ENCODE measurements at regions not wholly inside any gene's neighbourhood (a gene's known extent, or its start where the extent isn't known, plus 50 kb on each side); places are given as distances from the start of the nearest gene placed in this dataset.

DNA sequence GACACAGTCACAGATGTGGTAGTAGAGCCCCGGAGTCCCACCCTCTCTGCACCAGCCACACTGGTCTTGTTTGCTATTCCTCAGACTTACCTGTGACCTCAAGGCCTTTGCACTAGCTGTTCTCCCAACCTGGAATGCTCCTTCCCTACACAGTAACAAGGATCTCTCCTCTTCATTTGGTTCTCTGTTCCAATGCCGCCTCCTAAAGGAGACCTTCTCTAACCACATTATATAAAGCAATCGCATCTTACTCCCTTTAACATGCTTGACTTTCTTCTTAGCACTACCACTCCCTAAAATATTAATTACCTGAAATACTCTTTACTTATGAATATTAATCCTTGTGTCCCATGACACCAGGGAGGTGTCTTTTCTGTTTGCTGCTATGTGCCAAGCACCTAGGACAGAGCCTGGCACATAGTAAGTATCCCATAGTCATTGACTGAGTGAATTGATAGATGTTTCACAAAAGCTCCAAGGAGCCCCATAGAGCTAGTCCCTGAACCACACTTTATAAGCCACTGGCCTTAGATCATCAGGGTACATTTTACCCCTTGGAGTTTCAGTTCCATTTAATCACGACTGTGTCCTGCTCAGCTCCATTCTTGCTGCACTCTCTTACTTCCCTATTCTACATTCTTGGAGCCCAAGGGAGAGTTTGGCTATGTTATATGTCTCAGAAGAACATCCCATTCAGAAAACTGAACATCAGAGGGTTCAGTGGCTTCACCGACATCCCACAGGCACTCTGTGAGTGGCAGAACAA is 312.7 kb downstream of the RAB28 start:
- H3K27ac ChIP-seq, result no peak overlapping the region
- WGBS, 5 donors, result 83 to 90% (median 89%) methylated on average over 5 of the region's 5 CpGs
- intact Hi-C loops (cut with DNase I; ENCODE audit: low total_unique reads), result no loop called here
- no peak overlapping the region for H3K4me3 ChIP-seq
- no peaks in the 10 kb centered on the region for H3K27me3 ChIP-seq (replicated peaks in 1 of 7)
- H3K36me3 ChIP-seq, result no peaks in the 10 kb centered on the region
- DNase-seq, result no peak
- no peak for TF ChIP-seq POLR2AphosphoS5 (IDR thresholded peaks at IDR 0.05)
- TF ChIP-seq, protein P1, sequence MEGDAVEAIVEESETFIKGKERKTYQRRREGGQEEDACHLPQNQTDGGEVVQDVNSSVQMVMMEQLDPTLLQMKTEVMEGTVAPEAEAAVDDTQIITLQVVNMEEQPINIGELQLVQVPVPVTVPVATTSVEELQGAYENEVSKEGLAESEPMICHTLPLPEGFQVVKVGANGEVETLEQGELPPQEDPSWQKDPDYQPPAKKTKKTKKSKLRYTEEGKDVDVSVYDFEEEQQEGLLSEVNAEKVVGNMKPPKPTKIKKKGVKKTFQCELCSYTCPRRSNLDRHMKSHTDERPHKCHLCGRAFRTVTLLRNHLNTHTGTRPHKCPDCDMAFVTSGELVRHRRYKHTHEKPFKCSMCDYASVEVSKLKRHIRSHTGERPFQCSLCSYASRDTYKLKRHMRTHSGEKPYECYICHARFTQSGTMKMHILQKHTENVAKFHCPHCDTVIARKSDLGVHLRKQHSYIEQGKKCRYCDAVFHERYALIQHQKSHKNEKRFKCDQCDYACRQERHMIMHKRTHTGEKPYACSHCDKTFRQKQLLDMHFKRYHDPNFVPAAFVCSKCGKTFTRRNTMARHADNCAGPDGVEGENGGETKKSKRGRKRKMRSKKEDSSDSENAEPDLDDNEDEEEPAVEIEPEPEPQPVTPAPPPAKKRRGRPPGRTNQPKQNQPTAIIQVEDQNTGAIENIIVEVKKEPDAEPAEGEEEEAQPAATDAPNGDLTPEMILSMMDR (IDR thresholded peaks at IDR 0.05 in 8 of 11, conservative IDR thresholded peaks at IDR 0.05 in 3 of 11), result no peak
- H3K4me1 ChIP-seq, result no peaks in the 10 kb centered on the region
- H3K9me3 ChIP-seq, result no peaks in the 10 kb centered on the region

DNA sequence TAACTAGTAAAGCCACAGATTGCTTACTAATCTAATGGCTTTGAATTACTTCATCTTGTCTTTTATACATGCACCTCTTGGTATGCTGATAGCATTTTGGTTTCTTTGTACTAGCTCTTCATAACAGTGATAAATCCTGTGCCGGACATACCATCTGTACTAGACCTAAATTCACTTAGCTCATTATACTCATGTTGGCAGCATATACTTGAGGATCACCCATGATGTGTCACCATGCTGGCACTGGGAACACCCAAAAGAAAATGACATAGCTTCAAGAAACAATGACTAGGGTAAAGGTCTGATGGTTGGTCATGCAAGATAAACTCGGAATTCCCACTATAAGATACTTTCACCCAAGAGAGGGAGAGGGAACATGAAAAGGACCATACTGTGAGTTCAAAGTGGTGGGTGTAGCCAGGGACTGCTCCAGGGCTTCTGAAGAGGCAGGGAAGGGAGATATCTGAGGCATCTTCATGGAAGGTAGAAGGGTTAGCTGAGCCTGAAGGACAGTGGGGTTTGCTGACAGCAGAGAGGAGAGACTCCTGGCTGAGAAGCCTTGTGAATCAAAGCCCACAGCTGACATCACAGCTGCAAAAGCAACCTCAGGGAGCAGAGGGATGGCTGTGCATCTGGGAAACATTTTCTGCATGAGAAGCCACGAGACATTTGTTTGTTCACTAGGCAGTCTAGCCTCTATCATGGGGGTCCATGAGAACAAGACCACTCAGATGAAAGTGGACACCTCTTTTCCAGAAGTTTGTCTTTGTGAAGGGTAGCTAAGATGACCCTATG is 314.2 kb downstream of the RAB28 start:
- no peak for DNase-seq
- no peaks in the 10 kb centered on the region for H3K36me3 ChIP-seq
- intact Hi-C loops (cut with DNase I; ENCODE audit: low total_unique reads), result no loop called here
- no peak overlapping the region for H3K27ac ChIP-seq
- 72 to 88% (median 79%) methylated on average over 3 of the region's 3 CpGs for WGBS, 5 donors
- TF ChIP-seq, protein P1 (IDR thresholded peaks at IDR 0.05 in 8 of 11, conservative IDR thresholded peaks at IDR 0.05 in 3 of 11), result no peak
- no peak for TF ChIP-seq POLR2AphosphoS5 (IDR thresholded peaks at IDR 0.05)
- TF ChIP-seq POLR2A (IDR thresholded peaks at IDR 0.05), result no peak
- no peaks in the 10 kb centered on the region for H3K4me1 ChIP-seq
- no peaks in the 10 kb centered on the region for H3K9me3 ChIP-seq
- H3K4me3 ChIP-seq, result no peak overlapping the region
- H3K27me3 ChIP-seq (replicated peaks in 1 of 7), result no peaks in the 10 kb centered on the region

DNA sequence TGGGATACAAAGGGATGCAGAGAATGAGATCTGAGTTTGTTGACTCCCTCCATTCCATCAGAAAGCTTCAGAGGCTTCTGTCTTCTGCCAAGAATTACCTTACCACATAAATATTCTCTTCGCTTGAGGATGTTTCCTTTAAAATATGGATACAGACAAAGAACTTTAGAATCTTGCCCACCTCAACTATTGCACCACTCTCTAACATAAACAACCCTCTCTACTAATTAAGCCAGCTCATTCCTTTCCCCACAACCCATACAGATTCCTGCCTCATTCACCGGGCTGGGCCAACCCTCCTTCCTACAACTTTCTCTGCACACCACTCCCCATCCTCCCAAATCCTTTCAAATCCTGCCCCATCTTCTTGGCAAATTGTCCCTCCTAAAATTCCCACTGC is 315.8 kb downstream of the RAB28 start:
- 75 to 91% (median 87%) methylated on average over 2 of the region's 2 CpGs for WGBS, 5 donors
- TF ChIP-seq POLR2A (IDR thresholded peaks at IDR 0.05) (no peak), POLR2AphosphoS5 (IDR thresholded peaks at IDR 0.05) (no peak)
- TF ChIP-seq, protein P1 (IDR thresholded peaks at IDR 0.05 in 8 of 11, conservative IDR thresholded peaks at IDR 0.05 in 3 of 11), result no peak
- intact Hi-C loops (cut with DNase I; ENCODE audit: low total_unique reads), result no loop called here
- H3K4me3 ChIP-seq, result no peak overlapping the region
- DNase-seq, result no peak
- H3K9me3 ChIP-seq, result no peaks in the 10 kb centered on the region
- H3K27ac ChIP-seq, result no peak overlapping the region
- H3K36me3 ChIP-seq, result no peaks in the 10 kb centered on the region
- H3K4me1 ChIP-seq, result no peaks in the 10 kb centered on the region
- H3K27me3 ChIP-seq (replicated peaks in 1 of 7), result no peaks in the 10 kb centered on the region

- H3K27me3 ChIP-seq (replicated peaks in 1 of 7), result no peaks in the 10 kb centered on the region
- intact Hi-C loops (cut with DNase I; ENCODE audit: low total_unique reads), result no loop called here
- 84 to 95% (median 87%) methylated on average over 2 of the region's 2 CpGs for WGBS, 5 donors
- no peak for DNase-seq
- no peak overlapping the region for H3K27ac ChIP-seq
- H3K4me3 ChIP-seq, result no peak overlapping the region
- TF ChIP-seq, protein P1 (IDR thresholded peaks at IDR 0.05 in 8 of 11, conservative IDR thresholded peaks at IDR 0.05 in 3 of 11), result no peak
- TF ChIP-seq POLR2AphosphoS5 (IDR thresholded peaks at IDR 0.05), result no peak
- TF ChIP-seq POLR2A (IDR thresholded peaks at IDR 0.05), result no peak
- no peaks in the 10 kb centered on the region for H3K36me3 ChIP-seq
- no peaks in the 10 kb centered on the region for H3K4me1 ChIP-seq
- H3K9me3 ChIP-seq, result no peaks in the 10 kb centered on the region
These were observed 317.9 kb downstream of the RAB28 start for GRCh38 chr4:13166214-13166613.
